ENCODE measurements at regions not wholly inside any gene's neighbourhood (a gene's known extent, or its start where the extent isn't known, plus 50 kb on each side); places are given as distances from the start of the nearest gene placed in this dataset.

DNA sequence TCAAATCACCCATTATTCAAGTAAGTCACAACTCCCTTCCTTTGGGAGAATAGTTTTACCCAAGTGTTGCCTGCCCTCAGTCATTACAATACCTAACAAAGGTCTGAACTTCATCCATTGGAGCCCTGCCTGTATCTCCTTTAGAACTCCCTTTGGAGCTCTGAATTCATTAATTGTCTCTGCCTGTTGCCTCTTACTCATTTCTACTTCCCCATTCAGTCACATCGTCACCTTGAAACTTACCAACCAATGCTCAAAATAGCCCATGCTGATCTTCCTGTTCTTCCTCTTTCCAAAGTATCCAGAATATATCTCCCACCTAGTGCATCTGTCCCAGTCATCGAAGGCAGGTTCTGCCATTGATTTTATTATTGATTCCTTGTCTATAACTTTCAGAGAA lies 120.7 kb upstream of the ADGRF1 start:
- no peak overlapping the region; the same call in 1 of the 2 replicates for H2BK15ac ChIP-seq (ENCODE audit: low read length)
- peak overlapping the region; percentile 41; the same call in 1 of the 2 replicates for H3K18ac ChIP-seq (ENCODE audit: extremely low read depth, low read length)
- H2BK20ac ChIP-seq (ENCODE audit: low read length): no peak overlapping the region
- no peak overlapping the region for H3K14ac ChIP-seq (ENCODE audit: insufficient read length)
- CTCF ChIA-PET (ENCODE audit: partially characterized antibody): no interaction called here
- no peak overlapping the region for H3K4me2 ChIP-seq (ENCODE audit: insufficient read depth in 1 of 2, low read depth in 2 of 2, low read length in 2 of 2)
- no peak overlapping the region for H3K4ac ChIP-seq (replicated peaks; ENCODE audit: insufficient read length, low read depth, low read length)
- no peaks in the 10 kb centered on the region for H3K27me3 ChIP-seq (replicated peaks in 1 of 4; ENCODE audit: control insufficient read depth in 3 of 4, extremely low read depth in 1 of 4, insufficient read depth in 3 of 4, low read length in 3 of 4)
- no peak overlapping the region for H3K56ac ChIP-seq (replicated peaks; ENCODE audit: insufficient read length, low read depth, low read length)
- no peak overlapping the region for H4K5ac ChIP-seq (ENCODE audit: insufficient read length, low read depth, low read length)
- no peaks in the 10 kb centered on the region; the same call in 1 of the 2 replicates for H3K23me2 ChIP-seq (ENCODE audit: low read depth, low read length)
- no peak overlapping the region for H3K27ac ChIP-seq (ENCODE audit: low read depth, low read length)
- H3K9me3 ChIP-seq (ENCODE audit: insufficient read depth in 2 of 2, low read depth in 1 of 2, low read length in 1 of 2): no peaks in the 10 kb centered on the region
- DNase-seq (ENCODE audit: low read depth in 1 of 2, low spot score in 2 of 2) (no peak), FAIRE-seq (no peak)
- POLR2A ChIA-PET (ENCODE audit: partially characterized antibody): no interaction called here
- H3K9ac ChIP-seq (replicated peaks in 1 of 4; ENCODE audit: extremely low read depth in 1 of 4, low read depth in 3 of 4, low read length in 3 of 4): no peak overlapping the region
- H2AFZ ChIP-seq (ENCODE audit: low read length): no peak overlapping the region
- 89% methylated on average over 2 of the region's 2 CpGs; no CpG with 5 or more reads in 1 of the 2 experiments for WGBS, 2 experiments (ENCODE audit: extremely low coverage in 1 of 2, insufficient coverage in 1 of 2, insufficient read length in 1 of 2, insufficient replicate concordance in 2 of 2, low coverage in 1 of 2, low lambda C conversion rate in 2 of 2, missing lambda C conversion rate in 1 of 2)
- H3K23ac ChIP-seq (ENCODE audit: insufficient read length): no peak overlapping the region
- H3K79me2 ChIP-seq (ENCODE audit: control insufficient read depth in 1 of 2, insufficient read depth in 2 of 2, low read length in 2 of 2): no peaks in the 10 kb centered on the region
- no peak overlapping the region for H2BK5ac ChIP-seq (ENCODE audit: low read depth, low read length)
- no peak for TF ChIP-seq GABPA (IDR thresholded peaks at IDR 0.05; ENCODE audit: borderline replicate concordance, insufficient read depth, low read length)
- no peak for TF ChIP-seq ASH2L (IDR thresholded peaks at IDR 0.05; ENCODE audit: low read length)
- no peaks in the 10 kb centered on the region for H3K79me1 ChIP-seq (ENCODE audit: low read depth, low read length)
- no peak overlapping the region for H2BK12ac ChIP-seq (ENCODE audit: low read depth, low read length)
- H4K8ac ChIP-seq (ENCODE audit: extremely low read depth, insufficient read depth, low read length): no peak overlapping the region
- no peaks in the 10 kb centered on the region for H4K20me1 ChIP-seq (replicated peaks in 1 of 2; ENCODE audit: control insufficient read depth in 1 of 2, insufficient read depth in 2 of 2, low read length in 2 of 2)
- H3K4me3 ChIP-seq (ENCODE audit: extremely low read depth in 1 of 4, insufficient read depth in 2 of 4, low read depth in 3 of 4, low read length in 4 of 4): no peak overlapping the region
- H2BK120ac ChIP-seq (replicated peaks; ENCODE audit: low read depth, low read length): no peak overlapping the region
- H3K4me1 ChIP-seq (replicated peaks in 1 of 4; ENCODE audit: control insufficient read depth in 3 of 4, insufficient read depth in 4 of 4, low read length in 3 of 4): peaks cover 0 to 1% (median 0%) of the 10 kb centered on the region in 4 experiments; a peak in 1 of 7 replicates
- H2AK5ac ChIP-seq (ENCODE audit: low read depth, low read length): no peak overlapping the region
- H4K91ac ChIP-seq (replicated peaks; ENCODE audit: insufficient read length, low read length): no peak overlapping the region
- H3K36me3 ChIP-seq (ENCODE audit: control insufficient read depth in 2 of 4, insufficient read depth in 4 of 4, low read length in 3 of 4): no peaks in the 10 kb centered on the region
